Stimulated activated naive CD8-positive, alpha-beta T cell treated with anti-CD3 and anti-CD28 coated beads, Interleukin-15, Interleukin-2, amounts not matched to agents 100 ng/mL and 50 ng/mL, for 24 hours (primary cell): ENCODE measurements at regions not wholly inside any gene's neighbourhood (a gene's known extent, or its start where the extent isn't known, plus 50 kb on each side); places are given as distances from the start of the nearest gene placed in this dataset.
"Not testable (repeated sequence)": the region's sequence is repeated elsewhere in the genome, so short reads cannot be mapped to it uniquely, and the experiment has no call there.

ENCODE experiments used
- H3K27ac Mint-ChIP-seq: one replicate; pipeline ENCODE4 v1.8.0; 2021; ENCODE audit warnings: mild to moderate bottlenecking, mixed read lengths
- H3K27me3 Mint-ChIP-seq: one replicate; pipeline ENCODE4 v1.8.0; 2021; ENCODE audit warnings: mixed read lengths
- H3K36me3 Mint-ChIP-seq: one replicate; pipeline ENCODE4 v1.8.0; 2021; ENCODE audit warnings: low read depth, mixed read lengths
- H3K4me1 Mint-ChIP-seq: one replicate; pipeline ENCODE4 v1.8.0; 2021; ENCODE audit warnings: low read depth, mixed read lengths
- H3K4me3 Mint-ChIP-seq: one replicate; pipeline ENCODE4 v1.8.0; 2021; ENCODE audit warnings: mild to moderate bottlenecking, mixed read lengths
- H3K9me3 Mint-ChIP-seq: one replicate; pipeline ENCODE4 v1.8.0; 2021; ENCODE audit warnings: mixed read lengths

GRCh38 chr9:40221596-40222233, 866.2 kb downstream of the SPATA31A1 start:
- H3K9me3 Mint-ChIP-seq, H3K27ac Mint-ChIP-seq, H3K4me3 Mint-ChIP-seq, H3K4me1 Mint-ChIP-seq, H3K27me3 Mint-ChIP-seq, H3K36me3 Mint-ChIP-seq: not testable (repeated sequence)

- not testable (repeated sequence) for H3K4me1 Mint-ChIP-seq, H3K4me3 Mint-ChIP-seq, H3K27ac Mint-ChIP-seq, H3K27me3 Mint-ChIP-seq, H3K9me3 Mint-ChIP-seq, H3K36me3 Mint-ChIP-seq
Measured at GRCh38 chr9:40222617-40223200, 867.2 kb downstream of the SPATA31A1 start.

GRCh38 chr9:40223353-40223752, 867.9 kb downstream of the SPATA31A1 start:
- not testable (repeated sequence) for H3K4me1 Mint-ChIP-seq, H3K36me3 Mint-ChIP-seq, H3K4me3 Mint-ChIP-seq, H3K27me3 Mint-ChIP-seq, H3K9me3 Mint-ChIP-seq, H3K27ac Mint-ChIP-seq
